CD4-positive, alpha-beta T cell (primary cell): ENCODE measurements at regions not wholly inside any gene's neighbourhood (a gene's known extent, or its start where the extent isn't known, plus 50 kb on each side); places are given as distances from the start of the nearest gene placed in this dataset.

Experiments
- ATAC-seq: fragments of 200-7000 bp; cut with Tn5 transposase; one replicate; pipeline ENCODE4 v1.10.0; 2022; ENCODE audit warnings: mild to moderate bottlenecking; ENCODE audit not compliant: poor library complexity
- CTCF ChIA-PET: fragments of 350-600 bp; sonication (Branson Sonifier 250); formaldehyde crosslinking; loops from one replicate; lab custom pipeline; 2021; ENCODE audit warnings: antibody characterized with exemption, inconsistent platforms; lab: Charles Lee
- POLR2A ChIA-PET: fragments of 350-600 bp; sonication (Branson Sonifier 250); formaldehyde crosslinking; loops from one replicate; lab custom pipeline; 2021; ENCODE audit warnings: antibody characterized with exemption, inconsistent platforms; lab: Charles Lee
- DNase-seq, 14 experiments: peaks; one replicate each; pipeline ENCODE4 v3.0.0-alpha.2; 2013 to 2020; ENCODE audit warnings: mixed read lengths in 2 of 14
- H3K27ac ChIP-seq, 2 donors: one replicate each; pipeline versions ENCODE4 v1.5.1 to v1.7.0; 2013; ENCODE audit warnings: low read length in 2 of 2, low read depth in 1 of 2, mild to moderate bottlenecking in 1 of 2
- H3K27me3 ChIP-seq, 2 experiments: 1 replicate in 1 of 2; 2 replicates in 1 of 2; pipeline versions ENCODE4 v1.6.1 to v1.7.0; 2013; ENCODE audit warnings: low read length in 2 of 2, control low read depth in 1 of 2, mild to moderate bottlenecking in 1 of 2, moderate library complexity in 1 of 2; ENCODE audit not compliant: insufficient read depth in 2 of 2, control insufficient read depth in 1 of 2
- H3K36me3 ChIP-seq: one replicate; pipeline ENCODE4 v1.6.1; 2013; ENCODE audit warnings: low read length, control low read depth; ENCODE audit not compliant: insufficient read depth
- H3K4me1 ChIP-seq: one replicate; pipeline ENCODE4 v1.6.1; 2013; ENCODE audit warnings: low read length, control low read depth; ENCODE audit not compliant: insufficient read depth
- H3K4me3 ChIP-seq: one replicate; pipeline ENCODE4 v1.5.1; 2013; ENCODE audit warnings: mild to moderate bottlenecking, low read length, moderate library complexity
- H3K9me3 ChIP-seq, 2 experiments: 1 replicate in 1 of 2; 2 replicates in 1 of 2; pipeline versions ENCODE4 v1.6.1 to v1.7.0; 2013; ENCODE audit warnings: low read length in 2 of 2, mild to moderate bottlenecking in 2 of 2, control low read depth in 1 of 2, moderate library complexity in 1 of 2; ENCODE audit not compliant: control insufficient read depth in 1 of 2, insufficient read depth in 1 of 2
- H3K27ac Mint-ChIP-seq: one replicate; pipeline ENCODE4 v1.8.0; 2020; ENCODE audit warnings: mixed read lengths
- H3K27me3 Mint-ChIP-seq: one replicate; pipeline ENCODE4 v1.8.0; 2021; ENCODE audit warnings: mixed read lengths
- H3K36me3 Mint-ChIP-seq: one replicate; pipeline ENCODE4 v1.8.0; 2021; ENCODE audit warnings: low read depth, mixed read lengths
- H3K4me1 Mint-ChIP-seq: one replicate; pipeline ENCODE4 v1.8.0; 2021; ENCODE audit warnings: low read depth, mixed read lengths
- H3K4me3 Mint-ChIP-seq: one replicate; pipeline ENCODE4 v1.8.0; 2020; ENCODE audit warnings: mild to moderate bottlenecking, mixed read lengths
- H3K9me3 Mint-ChIP-seq: one replicate; pipeline ENCODE4 v1.8.0; 2020; ENCODE audit warnings: mixed read lengths
- CTCF ChIP-seq: fragments of 200-600 bp; IDR thresholded peaks from one replicate; pipeline ENCODE4 v1.8.0; 2022; ENCODE audit warnings: antibody characterized with exemption, mild to moderate bottlenecking
- intact Hi-C, 2 experiments: fragments of 100-400 bp; cut with DNase I in 1 of 2; cut with micrococcal nuclease in 1 of 2; formaldehyde crosslinking; loops; one replicate each; pipeline versions ENCODE4 v1.15.1 to v1.9.0; 2023 to 2025; cut with DNase I, micrococcal nuclease

- Histone ChIP-seq H3K4me3 (no peak overlapping the region), H3K27ac (no peak overlapping the region), H3K4me1 (no peaks in the 10 kb centered on the region), H3K9me3 (peaks cover 0 to 5% of the 10 kb centered on the region in 2 experiments), H3K36me3 (no peaks in the 10 kb centered on the region), H3K27me3 (no peaks in the 10 kb centered on the region)
- TF ChIP-seq CTCF, result no peak
- H3K4me3 Mint-ChIP-seq, result no peak overlapping the region
- H3K27ac Mint-ChIP-seq, result no peak overlapping the region
- no peaks in the 10 kb centered on the region for H3K36me3 Mint-ChIP-seq
- POLR2A ChIA-PET, result interaction anchor here (0.6 kb wide), 1 partner anchor 17 kb away, joined by 3 read pairs; no protein-coding TSS in a partner anchor
- no peaks in the 10 kb centered on the region for H3K27me3 Mint-ChIP-seq
- ATAC-seq (no peak), DNase-seq (no peak)
- H3K4me1 Mint-ChIP-seq, result no peaks in the 10 kb centered on the region
- peaks cover 2% of the 10 kb centered on the region for H3K9me3 Mint-ChIP-seq
- CTCF ChIA-PET, result no interaction called here
- intact Hi-C loops, result no loop called here
Measured at GRCh38 chr1:57803586-57803985, 379.7 kb upstream of the DAB1 start.

GRCh38 chr1:57800376-57800775 lies 376.5 kb upstream of the DAB1 start:
- no peaks in the 10 kb centered on the region for H3K36me3 Mint-ChIP-seq
- DNase-seq, result no peak
- Histone ChIP-seq H3K4me1 (no peaks in the 10 kb centered on the region), H3K36me3 (no peaks in the 10 kb centered on the region), H3K9me3 (peaks cover 0 to 5% of the 10 kb centered on the region in 2 experiments), H3K4me3 (no peak overlapping the region), H3K27ac (no peak overlapping the region), H3K27me3 (no peaks in the 10 kb centered on the region)
- no peak for TF ChIP-seq CTCF
- intact Hi-C loops, result no loop called here
- H3K27ac Mint-ChIP-seq, result no peak overlapping the region
- H3K4me1 Mint-ChIP-seq, result no peaks in the 10 kb centered on the region
- CTCF ChIA-PET, result no interaction called here
- H3K27me3 Mint-ChIP-seq, result no peaks in the 10 kb centered on the region
- POLR2A ChIA-PET, result no interaction called here
- ATAC-seq, result no peak
- H3K9me3 Mint-ChIP-seq, result peaks cover 2% of the 10 kb centered on the region
- H3K4me3 Mint-ChIP-seq, result no peak overlapping the region

- ChIA-PET POLR2A (no interaction called here), CTCF (no interaction called here)
- no peaks in the 10 kb centered on the region for H3K27me3 ChIP-seq
- ATAC-seq, result no peak
- Mint-ChIP-seq H3K4me3 (no peak overlapping the region), H3K9me3 (peaks cover 2% of the 10 kb centered on the region), H3K27ac (no peak overlapping the region), H3K27me3 (no peaks in the 10 kb centered on the region), H3K36me3 (no peaks in the 10 kb centered on the region), H3K4me1 (no peaks in the 10 kb centered on the region)
- no peak for DNase-seq
- H3K9me3 ChIP-seq, result peaks cover 0 to 5% of the 10 kb centered on the region in 2 experiments
- H3K27ac ChIP-seq, result no peak overlapping the region
- intact Hi-C loops, result no loop called here
- H3K4me3 ChIP-seq, result no peak overlapping the region
- H3K4me1 ChIP-seq, result no peaks in the 10 kb centered on the region
- no peaks in the 10 kb centered on the region for H3K36me3 ChIP-seq
- TF ChIP-seq CTCF, result no peak
Measured at GRCh38 chr1:57799490-57800115, 375.7 kb upstream of the DAB1 start.
